AG04449 (cell line): ENCODE measurements at regions not wholly inside any gene's neighbourhood (a gene's known extent, or its start where the extent isn't known, plus 50 kb on each side); places are given as distances from the start of the nearest gene placed in this dataset.

Source experiments
- CTCF ChIA-PET: fragments of 350-600 bp; formaldehyde crosslinking; extraction: SDS; loops from one replicate; lab custom pipeline; 2021; ENCODE audit warnings: antibody characterized with exemption; lab: Yijun Ruan, JAX
- POLR2A ChIA-PET: fragments of 400-600, 350-600 bp; formaldehyde crosslinking; extraction: SDS; loops from one replicate; lab custom pipeline; 2020; ENCODE audit warnings: antibody characterized with exemption, inconsistent platforms; lab: Yijun Ruan, JAX
- DNase-seq: peaks from one replicate; pipeline ENCODE4 v3.0.0-alpha.2; 2010; ENCODE audit warnings: low read depth, low spot score
- H3K4me3 ChIP-seq: 2 replicates; pipeline ENCODE4 v1.5.1; 2011; ENCODE audit warnings: low read depth, mild to moderate bottlenecking, control low read depth, low read length
- TF ChIP-seq, protein P1 (sequence below): IDR thresholded peaks from one replicate; pipeline ENCODE4 v1.5.1; 2011; ENCODE audit warnings: mild to moderate bottlenecking, moderate library complexity, low read length, control low read depth, inconsistent platforms; ENCODE audit not compliant: insufficient read depth; ENCODE audit errors: missing control alignments

DNA sequence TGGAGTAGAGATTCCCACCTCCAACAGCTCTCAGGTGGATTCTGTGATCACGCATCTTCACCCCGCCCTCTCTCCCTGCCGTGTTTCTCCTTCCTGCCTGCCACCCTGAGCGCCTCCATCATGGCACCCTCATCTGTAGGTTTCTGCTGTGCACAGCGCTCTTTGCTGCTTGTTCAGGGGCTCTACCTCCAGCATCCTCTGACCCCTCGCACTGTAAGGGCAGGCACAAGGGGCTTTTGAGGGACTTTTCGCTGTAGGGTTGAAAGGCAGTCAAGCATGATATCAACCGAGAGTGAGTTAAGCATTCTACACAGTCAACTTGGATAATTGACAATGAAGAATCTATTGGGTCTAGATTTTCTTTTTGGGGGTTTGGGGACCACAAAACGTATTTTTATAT lies 99.1 kb upstream of the GREM2 start:
- no peak overlapping the region for H3K4me3 ChIP-seq
- TF ChIP-seq, protein P1, sequence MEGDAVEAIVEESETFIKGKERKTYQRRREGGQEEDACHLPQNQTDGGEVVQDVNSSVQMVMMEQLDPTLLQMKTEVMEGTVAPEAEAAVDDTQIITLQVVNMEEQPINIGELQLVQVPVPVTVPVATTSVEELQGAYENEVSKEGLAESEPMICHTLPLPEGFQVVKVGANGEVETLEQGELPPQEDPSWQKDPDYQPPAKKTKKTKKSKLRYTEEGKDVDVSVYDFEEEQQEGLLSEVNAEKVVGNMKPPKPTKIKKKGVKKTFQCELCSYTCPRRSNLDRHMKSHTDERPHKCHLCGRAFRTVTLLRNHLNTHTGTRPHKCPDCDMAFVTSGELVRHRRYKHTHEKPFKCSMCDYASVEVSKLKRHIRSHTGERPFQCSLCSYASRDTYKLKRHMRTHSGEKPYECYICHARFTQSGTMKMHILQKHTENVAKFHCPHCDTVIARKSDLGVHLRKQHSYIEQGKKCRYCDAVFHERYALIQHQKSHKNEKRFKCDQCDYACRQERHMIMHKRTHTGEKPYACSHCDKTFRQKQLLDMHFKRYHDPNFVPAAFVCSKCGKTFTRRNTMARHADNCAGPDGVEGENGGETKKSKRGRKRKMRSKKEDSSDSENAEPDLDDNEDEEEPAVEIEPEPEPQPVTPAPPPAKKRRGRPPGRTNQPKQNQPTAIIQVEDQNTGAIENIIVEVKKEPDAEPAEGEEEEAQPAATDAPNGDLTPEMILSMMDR = no peak
- DNase-seq = no peak
- POLR2A ChIA-PET = no interaction called here
- CTCF ChIA-PET = interaction anchor here (3.0 kb wide), 1 partner anchor 21 kb away, joined by 10 read pairs; no protein-coding TSS in a partner anchor

DNA sequence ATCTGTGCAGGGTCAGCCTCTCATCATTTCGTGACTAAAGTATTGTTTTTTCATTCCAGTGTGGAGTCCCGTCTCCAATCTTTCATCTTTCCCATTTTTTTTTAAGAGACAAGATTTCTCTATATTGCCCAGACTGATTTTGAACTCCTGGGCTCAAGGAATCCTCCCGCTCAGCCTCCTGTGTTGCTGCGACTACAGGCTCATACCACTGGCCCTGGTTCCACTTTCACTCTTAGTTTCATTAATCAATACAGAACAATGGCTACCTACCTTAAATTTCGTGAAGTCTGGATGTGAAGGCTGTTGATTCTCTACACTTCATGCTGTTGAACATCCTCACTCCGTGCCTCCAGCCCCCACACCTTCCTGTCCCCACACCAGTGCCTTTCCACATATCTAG lies 97.7 kb upstream of the GREM2 start:
- ChIA-PET POLR2A (no interaction called here), CTCF (no interaction called here)
- TF ChIP-seq, protein P1 = no peak
- no peak overlapping the region for H3K4me3 ChIP-seq
- no peak for DNase-seq

- CTCF ChIA-PET = no interaction called here
- TF ChIP-seq, protein P1 = no peak
- H3K4me3 ChIP-seq = no peak overlapping the region
- DNase-seq = no peak
- POLR2A ChIA-PET = no interaction called here
These were observed 94.4 kb upstream of the GREM2 start for GRCh38 chr1:240706150-240706935.

- TF ChIP-seq, protein P1 = no peak
- CTCF ChIA-PET = interaction anchor here (1.4 kb wide), 1 partner anchor 8 kb away, joined by 3 read pairs; no protein-coding TSS in a partner anchor
- POLR2A ChIA-PET = no interaction called here
These were observed 93.6 kb upstream of the GREM2 start for GRCh38 chr1:240705579-240705978.

GRCh38 chr1:240701412-240701811 lies 89.5 kb upstream of the GREM2 start:
- H3K4me3 ChIP-seq = no peak overlapping the region
- POLR2A ChIA-PET = no interaction called here
- TF ChIP-seq, protein P1 = no peak
- CTCF ChIA-PET = interaction anchor here (1.4 to 6.4 kb wide), 2 partner anchors 10 to 14 kb away, joined by 3 to 41 read pairs; no protein-coding TSS in a partner anchor
- DNase-seq = peak; percentile 65

More at GRCh38 chr1:240705579-240705978, 93.6 kb upstream of the GREM2 start:
- no peak overlapping the region for H3K4me3 ChIP-seq
- DNase-seq = peak; percentile 28

DNA sequence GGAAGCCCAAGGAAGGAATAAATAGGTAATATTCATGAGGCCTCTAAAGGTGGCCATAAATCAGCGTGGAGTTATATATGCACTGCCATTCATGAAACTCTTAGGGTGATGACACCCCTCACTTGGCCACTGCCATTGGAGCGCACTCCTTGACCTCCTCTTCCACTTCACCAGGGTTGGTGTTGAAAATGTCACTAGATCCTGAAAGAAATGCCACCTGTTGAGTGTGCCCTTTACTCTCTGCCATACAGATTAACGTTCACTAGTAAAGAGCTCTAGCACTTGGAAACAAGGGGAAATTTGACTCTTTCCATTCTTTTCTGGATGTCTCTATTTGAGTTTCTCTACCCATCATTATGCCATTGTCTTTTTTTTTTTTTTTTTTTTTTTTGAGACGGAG lies 83.5 kb upstream of the GREM2 start:
- no peak for DNase-seq
- POLR2A ChIA-PET = no interaction called here
- TF ChIP-seq, protein P1 = no peak
- no peak overlapping the region for H3K4me3 ChIP-seq
- CTCF ChIA-PET = no interaction called here
